ENCODE measurements at regions not wholly inside any gene's neighbourhood (a gene's known extent, or its start where the extent isn't known, plus 50 kb on each side); places are given as distances from the start of the nearest gene placed in this dataset.

GRCh38 chr7:53604201-53604600, 568.8 kb downstream of the POM121L12 start:
- Histone ChIP-seq H3K9ac (ENCODE audit: low read length) (no peak overlapping the region), H3K4me1 (ENCODE audit: low read length) (no peaks in the 10 kb centered on the region), H3K4me3 (ENCODE audit: low read length) (no peak overlapping the region), H3K4me2 (ENCODE audit: low read length) (no peak overlapping the region), H2AFZ (ENCODE audit: low read depth, low read length) (no peak overlapping the region), H3K9me3 (ENCODE audit: insufficient read depth, low read length) (no peaks in the 10 kb centered on the region), H4K20me1 (ENCODE audit: insufficient read depth, low read length) (no peaks in the 10 kb centered on the region), H3K27ac (ENCODE audit: low read length) (no peak overlapping the region), H3K27me3 (ENCODE audit: low read depth, low read length) (no peaks in the 10 kb centered on the region), H3K79me2 (ENCODE audit: low read length) (no peaks in the 10 kb centered on the region), H3K36me3 (replicated peaks; ENCODE audit: low read depth, low read length) (no peaks in the 10 kb centered on the region)
- TF ChIP-seq EZH2phosphoT487 (IDR thresholded peaks at IDR 0.05; ENCODE audit: low read depth) (no peak), CTCF (IDR thresholded peaks at IDR 0.05; ENCODE audit: low read depth, low read length) (no peak)

GRCh38 chr7:53607961-53608360, 572.5 kb downstream of the POM121L12 start:
- Histone ChIP-seq H3K79me2 (ENCODE audit: low read length) (no peaks in the 10 kb centered on the region), H3K36me3 (replicated peaks; ENCODE audit: low read depth, low read length) (no peaks in the 10 kb centered on the region), H3K4me3 (ENCODE audit: low read length) (no peak overlapping the region), H4K20me1 (ENCODE audit: insufficient read depth, low read length) (no peaks in the 10 kb centered on the region), H2AFZ (ENCODE audit: low read depth, low read length) (no peak overlapping the region), H3K4me2 (ENCODE audit: low read length) (no peak overlapping the region), H3K9ac (ENCODE audit: low read length) (no peak overlapping the region), H3K27me3 (ENCODE audit: low read depth, low read length) (no peaks in the 10 kb centered on the region), H3K27ac (ENCODE audit: low read length) (no peak overlapping the region), H3K9me3 (ENCODE audit: insufficient read depth, low read length) (no peaks in the 10 kb centered on the region), H3K4me1 (ENCODE audit: low read length) (no peaks in the 10 kb centered on the region)
- TF ChIP-seq EZH2phosphoT487 (IDR thresholded peaks at IDR 0.05; ENCODE audit: low read depth), result no peak
- no peak for TF ChIP-seq CTCF (IDR thresholded peaks at IDR 0.05; ENCODE audit: low read depth, low read length)

GRCh38 chr7:53609185-53609584, 573.8 kb downstream of the POM121L12 start:
- H3K79me2 ChIP-seq (ENCODE audit: low read length), result no peaks in the 10 kb centered on the region
- no peaks in the 10 kb centered on the region for H4K20me1 ChIP-seq (ENCODE audit: insufficient read depth, low read length)
- no peak overlapping the region for H3K4me3 ChIP-seq (ENCODE audit: low read length)
- no peak overlapping the region for H3K4me2 ChIP-seq (ENCODE audit: low read length)
- no peaks in the 10 kb centered on the region for H3K36me3 ChIP-seq (replicated peaks; ENCODE audit: low read depth, low read length)
- H3K27ac ChIP-seq (ENCODE audit: low read length), result no peak overlapping the region
- H3K27me3 ChIP-seq (ENCODE audit: low read depth, low read length), result no peaks in the 10 kb centered on the region
- H3K9me3 ChIP-seq (ENCODE audit: insufficient read depth, low read length), result no peaks in the 10 kb centered on the region
- H2AFZ ChIP-seq (ENCODE audit: low read depth, low read length), result no peak overlapping the region
- no peak overlapping the region for H3K9ac ChIP-seq (ENCODE audit: low read length)
- H3K4me1 ChIP-seq (ENCODE audit: low read length), result no peaks in the 10 kb centered on the region
- no peak for TF ChIP-seq EZH2phosphoT487 (IDR thresholded peaks at IDR 0.05; ENCODE audit: low read depth)
- no peak for TF ChIP-seq CTCF (IDR thresholded peaks at IDR 0.05; ENCODE audit: low read depth, low read length)

GRCh38 chr7:53611043-53611442, 575.6 kb downstream of the POM121L12 start:
- Histone ChIP-seq H3K36me3 (replicated peaks; ENCODE audit: low read depth, low read length) (no peaks in the 10 kb centered on the region), H3K9me3 (ENCODE audit: insufficient read depth, low read length) (no peaks in the 10 kb centered on the region), H3K4me1 (ENCODE audit: low read length) (no peaks in the 10 kb centered on the region), H3K4me3 (ENCODE audit: low read length) (no peak overlapping the region), H3K4me2 (ENCODE audit: low read length) (no peak overlapping the region), H3K27me3 (ENCODE audit: low read depth, low read length) (no peaks in the 10 kb centered on the region), H3K9ac (ENCODE audit: low read length) (no peak overlapping the region), H3K27ac (ENCODE audit: low read length) (no peak overlapping the region), H4K20me1 (ENCODE audit: insufficient read depth, low read length) (no peaks in the 10 kb centered on the region), H2AFZ (ENCODE audit: low read depth, low read length) (no peak overlapping the region), H3K79me2 (ENCODE audit: low read length) (no peaks in the 10 kb centered on the region)
- TF ChIP-seq CTCF (IDR thresholded peaks at IDR 0.05; ENCODE audit: low read depth, low read length) (no peak), EZH2phosphoT487 (IDR thresholded peaks at IDR 0.05; ENCODE audit: low read depth) (no peak)

Data from OCI-LY3 (cell line).